GM21381 (cell line): ENCODE measurements at regions not wholly inside any gene's neighbourhood (a gene's known extent, or its start where the extent isn't known, plus 50 kb on each side); places are given as distances from the start of the nearest gene placed in this dataset.
"Not testable (repeated sequence)": the region's sequence is repeated elsewhere in the genome, so short reads cannot be mapped to it uniquely, and the experiment has no call there.

ENCODE experiments used
- ATAC-seq: cut with Tn5 transposase; IDR thresholded peaks from one replicate; pipeline ENCODE4 v1.9.1; 2021; ENCODE audit warnings: mild to moderate bottlenecking, moderate library complexity; ENCODE audit not compliant: unreplicated experiment

DNA sequence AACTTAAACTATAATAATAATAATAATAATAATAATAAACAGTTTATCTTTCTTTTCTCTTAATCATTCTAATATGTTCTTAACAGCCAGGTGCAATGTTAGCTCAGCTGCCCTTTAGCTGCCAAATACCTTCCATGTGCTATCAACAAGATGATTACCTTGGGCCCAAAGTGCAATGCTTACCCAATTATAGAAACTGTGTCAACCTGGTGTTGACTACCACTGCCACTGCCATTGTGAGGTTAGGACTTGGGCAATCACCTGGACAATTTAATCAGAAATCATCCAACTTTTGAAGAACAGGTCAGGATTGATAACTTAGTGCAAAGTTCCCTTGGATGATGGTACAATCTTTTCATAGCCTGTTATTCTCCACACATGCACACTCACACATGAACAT lies 371.8 kb upstream of the SALL1 start:
- ATAC-seq = no peak

GRCh38 chr16:51516960-51517359 lies 365.9 kb upstream of the SALL1 start:
- not testable (repeated sequence) for ATAC-seq

DNA sequence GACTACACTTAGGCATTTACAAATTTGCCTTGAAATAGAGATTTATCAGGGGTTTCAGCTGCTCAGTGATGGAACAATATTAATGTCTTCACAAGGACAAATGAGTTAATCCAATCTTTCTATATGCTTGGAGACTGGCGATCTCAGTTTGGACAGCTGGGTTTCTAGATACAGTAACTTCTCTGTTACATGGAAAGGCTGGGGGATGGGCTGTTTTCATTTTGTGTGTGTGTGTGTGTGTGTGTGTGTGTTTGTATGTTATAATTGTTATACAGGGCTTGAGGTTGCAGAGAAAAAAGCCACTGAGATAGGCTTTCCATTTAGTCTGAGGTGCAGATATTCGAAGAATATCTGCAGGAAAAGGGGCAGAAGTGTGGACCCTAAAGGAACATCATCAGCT lies 359.3 kb upstream of the SALL1 start:
- no peak for ATAC-seq

- ATAC-seq = no peak
These were observed 358.3 kb upstream of the SALL1 start for GRCh38 chr16:51509336-51509735.

DNA sequence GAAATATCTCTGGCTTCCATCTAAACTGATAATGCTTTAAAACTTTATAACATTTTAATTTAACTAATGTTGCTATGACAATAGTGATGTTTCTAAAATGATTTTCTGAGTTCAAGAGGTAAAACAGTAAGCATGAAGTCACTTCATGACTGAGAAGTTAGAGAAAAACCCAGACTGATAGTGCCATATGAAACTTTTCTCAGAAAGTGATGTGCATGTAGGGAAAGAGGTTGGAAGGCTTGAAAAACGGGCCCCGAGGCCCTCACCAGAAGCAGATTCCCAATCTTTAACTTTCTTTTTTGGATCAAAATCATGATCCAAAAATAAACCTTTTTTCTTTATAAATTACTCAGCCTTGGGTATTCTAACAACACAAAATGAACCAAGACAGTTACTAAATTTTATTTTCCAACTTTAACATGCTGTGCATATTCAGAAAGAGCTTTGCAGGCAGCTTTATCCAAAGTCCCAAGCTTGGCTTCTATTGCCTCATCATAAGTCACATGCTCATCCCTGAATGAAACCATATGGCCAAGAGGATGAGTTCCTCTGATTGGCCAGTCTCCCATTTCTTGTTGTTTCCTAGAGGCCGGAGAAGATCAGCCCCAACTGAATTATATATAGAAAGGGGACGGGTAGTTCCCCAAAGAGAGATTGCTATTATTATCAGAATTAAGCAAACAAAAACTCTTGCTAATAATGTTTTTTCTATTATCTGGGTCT lies 357.6 kb upstream of the SALL1 start:
- no peak for ATAC-seq

GRCh38 chr16:51507286-51507685 lies 356.2 kb upstream of the SALL1 start:
- ATAC-seq = no peak

- no peak for ATAC-seq
These were observed 349.2 kb upstream of the SALL1 start for GRCh38 chr16:51500306-51500705.

DNA sequence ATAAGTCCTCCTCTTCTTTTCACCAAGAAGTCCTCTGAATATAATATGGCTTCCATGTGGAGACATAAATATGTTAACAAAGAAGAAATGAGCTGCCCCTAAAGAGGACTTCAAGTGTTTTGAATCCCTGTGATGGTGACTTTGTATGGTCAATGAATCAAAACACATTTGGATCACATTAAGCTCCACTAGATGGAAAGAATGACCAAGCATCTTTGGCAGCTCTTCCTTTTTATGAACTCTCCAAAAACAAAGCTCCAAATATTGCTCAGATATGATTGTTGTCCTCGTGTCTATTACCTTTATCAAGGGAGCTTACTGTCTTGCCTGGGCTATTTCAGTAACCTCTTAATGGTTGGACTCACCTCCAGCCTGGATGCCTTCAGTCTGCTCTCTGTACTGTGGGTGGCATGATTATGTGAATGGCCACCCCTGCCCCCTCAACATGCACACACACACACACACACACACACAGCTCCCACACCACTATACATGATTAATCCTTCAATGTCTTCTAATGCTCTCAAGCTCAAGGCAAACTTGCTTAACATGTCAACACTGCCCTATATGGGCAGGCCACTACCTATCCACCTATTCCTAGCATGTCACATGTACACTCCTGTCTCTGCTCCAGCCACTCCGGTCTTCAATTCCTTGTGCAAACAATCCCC lies 346.6 kb upstream of the SALL1 start:
- no peak for ATAC-seq

- ATAC-seq = no peak
These were observed 339.8 kb upstream of the SALL1 start for GRCh38 chr16:51490866-51491265.

DNA sequence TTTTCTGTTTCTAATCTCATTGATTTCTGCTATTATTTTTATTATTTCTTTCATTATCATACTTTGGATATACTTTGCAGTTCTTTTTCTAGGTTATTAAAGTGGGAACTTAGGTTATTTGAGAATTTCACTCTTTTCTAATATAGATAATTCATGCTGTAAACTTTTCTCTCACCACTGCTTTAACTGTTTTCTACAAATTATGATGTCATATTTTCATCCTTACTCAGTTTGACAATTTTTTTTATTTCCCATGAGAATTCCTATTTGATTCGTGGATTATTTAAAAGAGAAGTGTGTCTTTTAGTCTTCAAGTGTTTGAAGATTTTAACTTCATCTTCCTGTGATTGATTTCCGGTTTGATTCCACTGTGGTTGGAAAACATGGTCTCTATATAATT lies 336.8 kb upstream of the SALL1 start:
- ATAC-seq = no peak

GRCh38 chr16:51474414-51475091 lies 323.5 kb upstream of the SALL1 start:
- ATAC-seq = no peak

GRCh38 chr16:51473091-51473490 lies 322.0 kb upstream of the SALL1 start:
- ATAC-seq = no peak

DNA sequence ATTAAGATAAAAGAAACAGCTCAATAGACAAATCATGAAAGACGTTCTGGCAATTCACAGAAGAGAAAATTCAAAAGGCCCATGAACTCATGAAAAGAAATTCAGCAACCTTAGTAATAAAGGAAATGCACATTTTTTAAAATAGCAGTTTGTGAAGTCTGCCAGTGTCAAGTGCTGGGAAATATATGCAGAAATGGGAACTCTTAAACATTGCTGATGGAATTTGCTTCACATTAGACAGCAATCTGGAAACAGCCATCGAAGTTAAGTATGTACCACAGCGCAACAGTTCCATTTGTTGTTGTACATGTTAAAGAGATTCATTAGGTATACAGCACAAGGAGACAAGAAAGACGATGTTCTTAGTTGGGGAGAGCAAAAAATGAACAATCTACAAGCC lies 319.4 kb upstream of the SALL1 start:
- no peak for ATAC-seq

DNA sequence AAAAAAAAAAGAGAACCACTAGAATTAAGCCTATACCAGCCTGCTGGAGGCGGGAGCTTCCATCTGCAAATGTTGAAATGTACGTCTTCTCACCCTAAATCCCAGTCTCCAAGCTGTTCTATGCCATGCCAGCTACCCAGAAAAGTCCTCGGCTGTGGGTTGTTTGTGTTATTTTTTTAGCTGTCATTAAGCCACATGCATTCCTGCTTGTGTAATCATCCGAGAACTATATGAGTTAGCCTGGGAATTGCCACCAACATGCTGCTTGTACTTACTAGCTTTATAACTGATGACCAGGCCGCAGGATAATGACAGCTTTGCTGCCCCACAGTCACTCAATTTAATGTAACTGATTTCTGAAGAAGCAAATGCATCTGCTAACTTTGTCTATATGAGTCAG lies 313.9 kb upstream of the SALL1 start:
- ATAC-seq = no peak

- no peak for ATAC-seq
These were observed 310.2 kb upstream of the SALL1 start for GRCh38 chr16:51461255-51461654.

- no peak for ATAC-seq
These were observed 307.5 kb upstream of the SALL1 start for GRCh38 chr16:51458356-51459140.

- ATAC-seq = no peak
These were observed 306.7 kb upstream of the SALL1 start for GRCh38 chr16:51457775-51458174.

- ATAC-seq = no peak
These were observed 304.3 kb upstream of the SALL1 start for GRCh38 chr16:51455398-51455797.

- ATAC-seq = no peak
These were observed 302.2 kb upstream of the SALL1 start for GRCh38 chr16:51453251-51453650.

- ATAC-seq = no peak
These were observed 299.8 kb upstream of the SALL1 start for GRCh38 chr16:51450909-51451308.

- no peak for ATAC-seq
These were observed 299.3 kb upstream of the SALL1 start for GRCh38 chr16:51450376-51450775.
